AG10803 (cell line): ENCODE measurements at regions not wholly inside any gene's neighbourhood (a gene's known extent, or its start where the extent isn't known, plus 50 kb on each side); places are given as distances from the start of the nearest gene placed in this dataset.
"Not testable (repeated sequence)": the region's sequence is repeated elsewhere in the genome, so short reads cannot be mapped to it uniquely, and the experiment has no call there.

Source experiments
- DNase-seq: peaks from one replicate; pipeline ENCODE4 v3.0.0; 2010; ENCODE audit warnings: low read depth
- H3K4me3 ChIP-seq: 2 replicates; pipeline ENCODE4 v1.5.1; 2011; ENCODE audit warnings: mild to moderate bottlenecking, low read length, control low read depth
- CTCF ChIP-seq: conservative IDR thresholded peaks from 2 replicates; pipeline ENCODE4 v1.5.1; 2011; ENCODE audit warnings: mild to moderate bottlenecking, low read length, control low read depth, inconsistent platforms

GRCh38 chr4:75325318-75325979 lies 188.8 kb downstream of the RCHY1 start:
- no peak overlapping the region for H3K4me3 ChIP-seq
- TF ChIP-seq CTCF = no peak
- no peak for DNase-seq

- H3K4me3 ChIP-seq = no peak overlapping the region
- no peak for DNase-seq
- no peak for TF ChIP-seq CTCF
These were observed 192.7 kb downstream of the RCHY1 start for GRCh38 chr4:75321484-75321883.

GRCh38 chr4:75317641-75318040 lies 196.6 kb downstream of the RCHY1 start:
- not testable (repeated sequence) for H3K4me3 ChIP-seq, DNase-seq

- no peak for DNase-seq
- no peak for TF ChIP-seq CTCF
- no peak overlapping the region for H3K4me3 ChIP-seq
These were observed 206.2 kb downstream of the RCHY1 start for GRCh38 chr4:75308049-75308448.

- TF ChIP-seq CTCF = no peak
- no peak overlapping the region for H3K4me3 ChIP-seq
- DNase-seq = no peak
These were observed 207.7 kb downstream of the RCHY1 start for GRCh38 chr4:75306506-75306905.

GRCh38 chr4:75302648-75303047 lies 211.6 kb downstream of the RCHY1 start:
- DNase-seq = no peak
- H3K4me3 ChIP-seq = no peak overlapping the region
- TF ChIP-seq CTCF = no peak

GRCh38 chr4:75289914-75290582 lies 224.2 kb downstream of the RCHY1 start:
- no peak for DNase-seq
- no peak overlapping the region for H3K4me3 ChIP-seq
- no peak for TF ChIP-seq CTCF
